ENCODE measurements at regions not wholly inside any gene's neighbourhood (a gene's known extent, or its start where the extent isn't known, plus 50 kb on each side); places are given as distances from the start of the nearest gene placed in this dataset.

DNA sequence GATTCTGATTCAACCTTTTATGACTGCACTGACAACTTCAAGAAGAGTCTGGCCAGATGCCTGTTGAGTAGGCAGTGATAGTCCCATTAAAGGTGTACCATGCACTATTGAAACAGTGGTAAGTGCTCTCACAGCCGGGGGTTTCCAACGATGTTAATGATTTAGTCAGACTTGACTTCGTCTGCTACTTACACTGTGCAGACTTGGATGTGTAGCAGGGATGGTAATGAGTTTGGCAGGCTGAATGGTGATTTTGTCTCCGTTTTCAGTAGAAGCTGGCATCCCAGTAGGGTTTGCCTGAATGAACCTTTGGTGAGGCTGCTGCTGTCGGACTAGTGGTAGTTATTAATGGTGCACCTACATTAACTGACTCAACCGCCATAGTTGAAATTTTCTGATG is 52.0 kb upstream of the TMSB15B start:
- no peak for TF ChIP-seq CTCF (IDR thresholded peaks at IDR 0.05)
- no peak for TF ChIP-seq POLR2AphosphoS5 (IDR thresholded peaks at IDR 0.05)
- TF ChIP-seq POLR2A (IDR thresholded peaks at IDR 0.05), result no peak

All from upper lobe of left lung (tissue), 4 donors.